ENCODE measurements at regions not wholly inside any gene's neighbourhood (a gene's known extent, or its start where the extent isn't known, plus 50 kb on each side); places are given as distances from the start of the nearest gene placed in this dataset.
A peak's percentile ranks its signal among the peaks of the same experiment; 100 is the strongest.

GRCh38 chr4:23547601-23548000, 342.2 kb downstream of the PPARGC1A start:
- Histone ChIP-seq H3K56ac (ENCODE audit: insufficient read length, low read depth, low read length) (no peak overlapping the region), H3K79me2 (ENCODE audit: insufficient read depth, low read length) (no peaks in the 10 kb centered on the region), H3K9ac (ENCODE audit: extremely low read depth, insufficient read length, low read length) (no peak overlapping the region), H3K18ac (ENCODE audit: insufficient read length, low read depth, low read length) (no peak overlapping the region), H3K27ac (ENCODE audit: insufficient read length, low read depth, low read length) (no peak overlapping the region), H2BK20ac (ENCODE audit: low read depth, low read length, poor library complexity, severe bottlenecking) (no peak overlapping the region), H3T11ph (ENCODE audit: low read length) (no peak overlapping the region), H2AFZ (ENCODE audit: low read length) (no peak overlapping the region), H3K9me3 (ENCODE audit: control insufficient read depth, low read depth, low read length) (no peaks in the 10 kb centered on the region), H3K79me1 (ENCODE audit: insufficient read depth, low read depth, low read length, poor library complexity, severe bottlenecking) (no peaks in the 10 kb centered on the region), H3K27me3 (ENCODE audit: insufficient read depth, low read length) (no peaks in the 10 kb centered on the region), H2BK15ac (ENCODE audit: low read depth, low read length) (no peak overlapping the region), H2BK5ac (ENCODE audit: insufficient read length, low read length) (no peak overlapping the region), H2BK12ac (ENCODE audit: insufficient read length, low read depth, low read length) (no peak overlapping the region), H3K4me1 (ENCODE audit: insufficient read depth, low read length) (peaks cover 3% of the 10 kb centered on the region), H3K23ac (ENCODE audit: insufficient read length, low read depth, low read length) (no peak overlapping the region), H3K14ac (ENCODE audit: insufficient read depth, low read length) (no peak overlapping the region), H3K4me2 (ENCODE audit: insufficient read depth, insufficient read length, low read length) (no peak overlapping the region), H3K23me2 (ENCODE audit: insufficient read length, low read depth, low read length, poor library complexity, severe bottlenecking) (no peaks in the 10 kb centered on the region), H4K8ac (replicated peaks; ENCODE audit: insufficient read length, low read depth, low read length) (no peak overlapping the region), H2AK5ac (ENCODE audit: insufficient read length, low read length) (no peak overlapping the region), H4K91ac (ENCODE audit: insufficient read length, low read depth, low read length) (no peak overlapping the region), H4K20me1 (ENCODE audit: control insufficient read depth, insufficient read depth, insufficient read length) (no peaks in the 10 kb centered on the region), H2BK120ac (ENCODE audit: low read depth, low read length, poor library complexity, severe bottlenecking) (no peak overlapping the region), H3K4ac (ENCODE audit: low read depth, low read length) (no peak overlapping the region), H4K5ac (ENCODE audit: insufficient read length, low read depth, low read length) (no peak overlapping the region)
- DNase-seq = no peak
- Mint-ChIP-seq H3K9me3 (no peaks in the 10 kb centered on the region; a peak in 1 of 5 replicates), H3K36me3 (ENCODE audit: insufficient read depth in 1 of 3, low read depth in 3 of 3) (peaks cover 0 to 2% (median 0%) of the 10 kb centered on the region in 3 experiments; a peak in 1 of 7 replicates), H3K4me3 (no peak overlapping the region), H3K27ac (peak overlapping the region in 1 of 3 experiments; percentile 10; a peak in 1 of 7 replicates), H3K27me3 (ENCODE audit: low read depth) (no peaks in the 10 kb centered on the region), H3K4me1 (peaks cover 24 to 31% of the 10 kb centered on the region in 2 experiments)
- no peak for TF ChIP-seq CTCF (conservative IDR thresholded peaks at IDR 0.05)
- no CpG with 5 or more reads among the region's 3 CpGs for WGBS (ENCODE audit: extremely low coverage, insufficient read length, low lambda C conversion rate)
